Body of pancreas (tissue), 4 donors: ENCODE measurements at regions not wholly inside any gene's neighbourhood (a gene's known extent, or its start where the extent isn't known, plus 50 kb on each side); places are given as distances from the start of the nearest gene placed in this dataset.
A peak's percentile ranks its signal among the peaks of the same experiment; 100 is the strongest.

Source experiments
- ATAC-seq: fragments of 150-250 bp; one replicate; pipeline ENCODE4 v1.9.1; 2016
- DNase-seq, 4 donors: peaks; one replicate each; pipeline ENCODE4 v3.0.0-alpha.2; 2019
- H3K27ac ChIP-seq, 4 donors: fragments of 200-600 bp; sonication (generic); 1 replicate in 3 of 4; 2 replicates in 1 of 4; pipeline versions ENCODE4 v1.5.1 to v1.6.1; 2016 to 2019; ENCODE audit warnings: mild to moderate bottlenecking in 1 of 4, mixed read lengths in 1 of 4, moderate library complexity in 1 of 4
- H3K27me3 ChIP-seq, 2 donors: fragments of 200-600 bp; sonication (generic); one replicate each; pipeline ENCODE4 v1.6.0; 2016; ENCODE audit warnings: mild to moderate bottlenecking in 1 of 2
- H3K36me3 ChIP-seq, 2 donors: fragments of 200-600 bp; sonication (generic); replicated peaks in 1 of 2; 2 replicates each; pipeline ENCODE4 v1.5.1; 2016; ENCODE audit warnings: low read depth in 2 of 2; ENCODE audit not compliant: insufficient read depth in 1 of 2
- H3K4me1 ChIP-seq: fragments of 200-600 bp; sonication (generic); one replicate; pipeline ENCODE4 v1.6.0; 2016
- H3K4me3 ChIP-seq, 2 donors: fragments of 200-600 bp; sonication (generic); 1 replicate in 1 of 2; 2 replicates in 1 of 2; pipeline ENCODE4 v1.5.1; 2016 to 2019
- H3K9me3 ChIP-seq, 3 donors: fragments of 200-600 bp; sonication (generic); 1 replicate in 2 of 3; 2 replicates in 1 of 3; pipeline ENCODE4 v1.5.1; 2016
- CTCF ChIP-seq, 7 experiments: fragments of 450-650 bp in 4 of 7; fragments of 200-600 bp in 3 of 7; sonication (generic) in 3 of 7; IDR thresholded peaks; one replicate each; pipeline ENCODE4 v1.5.1; 2016 to 2019; ENCODE audit warnings: antibody characterized with exemption in 7 of 7
- POLR2A ChIP-seq, 3 donors: fragments of 450-650 bp; IDR thresholded peaks; one replicate each; pipeline ENCODE4 v1.6.1; 2016; ENCODE audit warnings: antibody characterized with exemption in 3 of 3, mild to moderate bottlenecking in 2 of 3
- WGBS, 2 donors: methylation state at CpG; one replicate each; pipeline ENCODE4 v1.1.5; 2017; 5-methylcytosine and 5-hydroxymethylcytosine counted together
- intact Hi-C: fragments of 100-400 bp; cut with DNase I; formaldehyde crosslinking; loops from one replicate; pipeline ENCODE4 v1.15.1; 2023

GRCh38 chr12:42696406-42697149 lies 107.0 kb upstream of the PRICKLE1 start:
- TF ChIP-seq POLR2A (IDR thresholded peaks at IDR 0.05) (no peak), CTCF (IDR thresholded peaks at IDR 0.05) (no peak)
- H3K9me3 ChIP-seq: no peaks in the 10 kb centered on the region
- intact Hi-C loops: no loop called here
- WGBS, 2 donors: 75 to 83% methylated on average over 10 of the region's 10 CpGs
- peak; percentile 27 to 53 (median 48) for DNase-seq
- H3K27ac ChIP-seq: no peak overlapping the region
- ATAC-seq: peak; percentile 23
- H3K36me3 ChIP-seq: no peaks in the 10 kb centered on the region
- no peak overlapping the region for H3K4me3 ChIP-seq
- H3K27me3 ChIP-seq: no peaks in the 10 kb centered on the region
- no peaks in the 10 kb centered on the region for H3K4me1 ChIP-seq

- WGBS, 2 donors: 78 to 86% methylated on average over 5 of the region's 5 CpGs
- intact Hi-C loops: no loop called here
- DNase-seq (no peak), ATAC-seq (no peak)
- Histone ChIP-seq H3K9me3 (no peaks in the 10 kb centered on the region), H3K36me3 (no peaks in the 10 kb centered on the region), H3K27me3 (no peaks in the 10 kb centered on the region), H3K27ac (no peak overlapping the region), H3K4me3 (no peak overlapping the region), H3K4me1 (no peaks in the 10 kb centered on the region)
- no peak for TF ChIP-seq POLR2A (IDR thresholded peaks at IDR 0.05)
- no peak for TF ChIP-seq CTCF (IDR thresholded peaks at IDR 0.05)
Observed at GRCh38 chr12:42695490-42695995, 106.0 kb upstream of the PRICKLE1 start.

GRCh38 chr12:42692749-42693148 lies 103.2 kb upstream of the PRICKLE1 start:
- no peak for ATAC-seq
- no peak overlapping the region for H3K4me3 ChIP-seq
- intact Hi-C loops: no loop called here

GRCh38 chr12:42691991-42692557 lies 102.5 kb upstream of the PRICKLE1 start:
- Histone ChIP-seq H3K27ac (no peak overlapping the region), H3K4me1 (no peaks in the 10 kb centered on the region), H3K9me3 (no peaks in the 10 kb centered on the region), H3K4me3 (no peak overlapping the region), H3K27me3 (no peaks in the 10 kb centered on the region), H3K36me3 (no peaks in the 10 kb centered on the region)
- WGBS, 2 donors: 74 to 80% methylated on average over 8 of the region's 8 CpGs
- TF ChIP-seq POLR2A (IDR thresholded peaks at IDR 0.05): no peak
- TF ChIP-seq CTCF (IDR thresholded peaks at IDR 0.05): no peak
- intact Hi-C loops: no loop called here
- DNase-seq: no peak
- no peak for ATAC-seq

More at GRCh38 chr12:42692749-42693148, 103.2 kb upstream of the PRICKLE1 start:
- no peaks in the 10 kb centered on the region for H3K27me3 ChIP-seq
- H3K9me3 ChIP-seq: no peaks in the 10 kb centered on the region
- no peak overlapping the region for H3K27ac ChIP-seq
- H3K4me1 ChIP-seq: no peaks in the 10 kb centered on the region
- TF ChIP-seq POLR2A (IDR thresholded peaks at IDR 0.05): no peak
- no peak for TF ChIP-seq CTCF (IDR thresholded peaks at IDR 0.05)
- no peaks in the 10 kb centered on the region for H3K36me3 ChIP-seq
- DNase-seq: no peak
